ENCODE measurements at regions not wholly inside any gene's neighbourhood (a gene's known extent, or its start where the extent isn't known, plus 50 kb on each side); places are given as distances from the start of the nearest gene placed in this dataset.
A peak's percentile ranks its signal among the peaks of the same experiment; 100 is the strongest.
"Not testable (repeated sequence)": the region's sequence is repeated elsewhere in the genome, so short reads cannot be mapped to it uniquely, and the experiment has no call there.

DNA sequence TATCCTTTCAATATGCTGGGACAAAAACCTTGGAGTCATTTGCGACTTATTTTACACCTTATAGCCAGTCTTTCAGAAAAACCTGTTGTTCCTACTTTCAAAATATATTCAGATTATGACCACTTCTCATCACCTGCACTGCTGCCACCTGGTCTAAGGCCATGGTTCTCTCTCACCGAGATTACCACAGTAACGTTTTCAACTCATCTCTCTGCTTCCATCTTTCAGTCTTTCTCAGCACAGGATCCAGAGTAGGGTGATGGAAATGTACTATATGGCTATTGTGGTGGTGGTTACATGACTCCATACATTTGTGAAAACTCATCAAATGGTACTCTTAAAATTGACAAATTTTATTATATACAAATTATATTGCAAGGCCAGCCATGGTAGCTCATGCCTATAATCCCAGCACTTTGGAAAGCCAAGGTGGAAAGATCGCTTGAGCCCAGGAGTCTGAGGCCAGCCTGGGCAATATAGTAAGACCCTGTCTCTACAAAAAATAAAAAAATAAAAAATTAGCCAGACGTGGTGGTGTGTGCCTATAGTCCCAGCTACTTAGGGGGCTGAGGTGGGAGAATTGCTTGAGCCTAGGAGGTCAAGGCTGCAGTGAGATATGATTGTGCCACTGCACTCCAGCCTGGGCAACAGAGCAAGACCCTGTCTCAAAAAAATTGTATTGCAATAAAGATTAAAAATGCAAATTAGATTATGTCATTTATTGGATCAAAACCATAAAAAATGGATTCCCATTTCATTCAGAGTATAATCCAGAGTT lies 120.9 kb upstream of the PPP2R5A start:
- Histone ChIP-seq H3K9me3 (no peaks in the 10 kb centered on the region), H3K27me3 (no peaks in the 10 kb centered on the region), H3K36me3 (no peaks in the 10 kb centered on the region), H3K4me1 (peaks cover 10% of the 10 kb centered on the region), H3K4me3 (ENCODE audit: low read depth, low read length) (no peak overlapping the region)
- no peak for DNase-seq
- TF ChIP-seq, protein P1, sequence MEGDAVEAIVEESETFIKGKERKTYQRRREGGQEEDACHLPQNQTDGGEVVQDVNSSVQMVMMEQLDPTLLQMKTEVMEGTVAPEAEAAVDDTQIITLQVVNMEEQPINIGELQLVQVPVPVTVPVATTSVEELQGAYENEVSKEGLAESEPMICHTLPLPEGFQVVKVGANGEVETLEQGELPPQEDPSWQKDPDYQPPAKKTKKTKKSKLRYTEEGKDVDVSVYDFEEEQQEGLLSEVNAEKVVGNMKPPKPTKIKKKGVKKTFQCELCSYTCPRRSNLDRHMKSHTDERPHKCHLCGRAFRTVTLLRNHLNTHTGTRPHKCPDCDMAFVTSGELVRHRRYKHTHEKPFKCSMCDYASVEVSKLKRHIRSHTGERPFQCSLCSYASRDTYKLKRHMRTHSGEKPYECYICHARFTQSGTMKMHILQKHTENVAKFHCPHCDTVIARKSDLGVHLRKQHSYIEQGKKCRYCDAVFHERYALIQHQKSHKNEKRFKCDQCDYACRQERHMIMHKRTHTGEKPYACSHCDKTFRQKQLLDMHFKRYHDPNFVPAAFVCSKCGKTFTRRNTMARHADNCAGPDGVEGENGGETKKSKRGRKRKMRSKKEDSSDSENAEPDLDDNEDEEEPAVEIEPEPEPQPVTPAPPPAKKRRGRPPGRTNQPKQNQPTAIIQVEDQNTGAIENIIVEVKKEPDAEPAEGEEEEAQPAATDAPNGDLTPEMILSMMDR (IDR thresholded peaks at IDR 0.05; ENCODE audit: low read depth, low read length), result no peak

DNA sequence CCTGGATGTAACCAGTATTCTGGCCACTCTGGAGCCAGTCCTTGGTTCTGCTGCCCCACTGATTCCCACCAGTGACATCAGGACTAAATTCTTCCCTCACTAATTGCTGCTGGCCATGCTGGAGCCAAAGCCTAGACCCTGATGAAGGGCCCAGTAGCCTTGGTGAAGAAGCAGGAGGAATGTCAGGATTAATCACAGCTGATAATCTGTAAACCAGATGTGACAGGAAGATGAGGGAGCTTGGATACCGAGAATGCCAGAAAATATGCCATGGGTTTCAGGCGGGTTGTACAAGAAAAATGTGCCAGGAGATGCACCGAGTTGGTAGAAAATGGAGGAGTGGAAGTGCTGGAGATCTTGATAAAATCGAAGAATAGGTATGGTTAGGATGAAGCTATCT lies 119.0 kb upstream of the PPP2R5A start:
- TF ChIP-seq, protein P1 (IDR thresholded peaks at IDR 0.05; ENCODE audit: low read depth, low read length), result no peak
- peaks cover 10% of the 10 kb centered on the region for H3K4me1 ChIP-seq
- H3K4me3 ChIP-seq (ENCODE audit: low read depth, low read length), result no peak overlapping the region
- no peak for DNase-seq
- no peaks in the 10 kb centered on the region for H3K36me3 ChIP-seq
- no peaks in the 10 kb centered on the region for H3K9me3 ChIP-seq
- no peaks in the 10 kb centered on the region for H3K27me3 ChIP-seq

DNA sequence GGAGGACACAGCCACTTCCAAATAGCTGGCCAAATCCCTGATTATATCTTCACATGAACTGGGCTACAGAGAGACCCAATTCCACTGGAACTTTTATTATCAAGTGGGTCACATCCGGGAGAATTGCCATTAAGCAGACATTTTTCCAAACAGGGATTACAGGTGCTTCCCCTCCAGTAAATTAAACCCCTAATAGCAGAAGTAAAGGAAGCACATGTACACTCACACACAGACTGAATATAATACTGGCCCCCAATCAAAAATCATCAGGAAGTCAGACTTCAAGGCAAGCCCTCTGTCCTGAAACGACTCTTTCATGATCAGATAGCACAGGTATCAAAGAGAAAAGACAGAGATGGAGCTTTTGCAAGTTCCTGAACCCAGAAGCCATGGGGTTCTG lies 118.6 kb upstream of the PPP2R5A start:
- TF ChIP-seq, protein P1 (IDR thresholded peaks at IDR 0.05; ENCODE audit: low read depth, low read length), result no peak
- no peaks in the 10 kb centered on the region for H3K9me3 ChIP-seq
- no peak for DNase-seq
- H3K27me3 ChIP-seq, result no peaks in the 10 kb centered on the region
- H3K4me1 ChIP-seq, result peaks cover 10% of the 10 kb centered on the region
- no peaks in the 10 kb centered on the region for H3K36me3 ChIP-seq
- no peak overlapping the region for H3K4me3 ChIP-seq (ENCODE audit: low read depth, low read length)

DNA sequence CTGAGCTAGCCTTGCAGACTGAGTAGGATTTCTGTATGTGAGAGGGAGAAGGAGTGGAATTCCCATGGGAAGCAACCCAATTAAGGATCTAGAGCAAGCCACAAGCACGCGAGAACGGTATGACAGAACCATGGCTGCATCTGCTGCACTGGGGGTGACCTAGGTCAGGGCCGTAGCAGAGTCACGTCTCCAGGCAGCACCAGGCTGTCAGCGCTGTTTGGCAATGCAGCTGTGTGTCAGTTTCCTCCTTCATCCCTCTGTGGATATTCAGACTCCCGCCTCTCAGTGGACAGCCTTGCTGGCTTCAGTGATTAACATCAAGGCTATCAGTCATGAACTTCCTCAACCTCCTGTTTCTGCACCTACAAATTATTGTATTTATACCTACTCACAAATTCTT lies 118.1 kb upstream of the PPP2R5A start:
- DNase-seq, result peak; percentile 31
- Histone ChIP-seq H3K36me3 (no peaks in the 10 kb centered on the region), H3K9me3 (no peaks in the 10 kb centered on the region), H3K4me1 (peaks cover 10% of the 10 kb centered on the region), H3K4me3 (ENCODE audit: low read depth, low read length) (no peak overlapping the region), H3K27me3 (no peaks in the 10 kb centered on the region)
- TF ChIP-seq, protein P1 (IDR thresholded peaks at IDR 0.05; ENCODE audit: low read depth, low read length), result no peak

DNA sequence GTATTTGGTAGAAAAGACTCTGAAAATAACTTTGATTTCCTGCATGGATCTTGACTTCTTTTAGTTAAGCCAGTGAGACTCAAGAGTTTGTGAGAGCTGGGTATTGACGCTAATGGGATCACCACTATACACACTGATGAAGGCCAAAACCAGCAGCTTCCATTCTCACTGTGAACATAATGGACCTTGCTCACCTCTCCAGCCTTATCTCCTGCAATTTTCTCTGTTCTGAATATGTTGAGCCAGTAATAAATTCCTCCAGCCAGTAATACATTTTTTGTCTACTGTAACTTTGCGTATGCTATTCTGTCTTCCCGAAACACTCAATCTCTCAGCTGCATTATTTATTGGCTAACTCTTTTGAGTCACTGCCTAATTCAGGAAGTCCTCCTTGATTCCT lies 111.6 kb upstream of the PPP2R5A start:
- TF ChIP-seq, protein P1 (IDR thresholded peaks at IDR 0.05; ENCODE audit: low read depth, low read length), result no peak
- no peak for DNase-seq

DNA sequence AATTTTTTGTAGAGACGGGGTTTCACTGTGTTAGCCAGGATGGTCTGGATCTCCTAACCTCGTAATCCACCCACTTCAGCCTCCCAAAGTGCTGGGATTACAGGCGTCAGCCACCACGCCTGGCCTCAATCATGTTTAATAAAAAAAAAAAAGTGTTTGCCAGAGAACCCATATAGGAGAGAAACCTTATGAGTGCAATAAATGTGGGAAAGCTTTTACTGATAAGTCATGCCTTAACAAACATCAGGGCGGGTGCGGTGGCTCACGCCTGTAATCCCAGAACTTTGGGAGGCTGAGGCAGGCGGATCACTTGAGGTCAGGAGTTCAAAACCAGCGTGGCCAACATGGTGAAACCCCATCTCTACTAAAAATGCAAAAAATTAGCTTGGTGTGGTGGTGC lies 110.9 kb upstream of the PPP2R5A start:
- not testable (repeated sequence) for H3K4me1 ChIP-seq; H3K27me3 ChIP-seq; H3K4me3 ChIP-seq (ENCODE audit: low read depth, low read length); H3K9me3 ChIP-seq; DNase-seq; H3K36me3 ChIP-seq

More for the DNA sequence above, 111.6 kb upstream of the PPP2R5A start:
- Histone ChIP-seq H3K27me3 (no peaks in the 10 kb centered on the region), H3K4me1 (no peaks in the 10 kb centered on the region), H3K36me3 (no peaks in the 10 kb centered on the region), H3K4me3 (ENCODE audit: low read depth, low read length) (no peak overlapping the region), H3K9me3 (no peaks in the 10 kb centered on the region)

All from BE2C (cell line).